HUES64 (cell line): ENCODE measurements at regions not wholly inside any gene's neighbourhood (a gene's known extent, or its start where the extent isn't known, plus 50 kb on each side); places are given as distances from the start of the nearest gene placed in this dataset.
"Not testable (repeated sequence)": the region's sequence is repeated elsewhere in the genome, so short reads cannot be mapped to it uniquely, and the experiment has no call there.

Experiments used
- H3K27ac ChIP-seq: 2 replicates; pipeline ENCODE4 v1.7.0; 2013; ENCODE audit warnings: low read depth, low read length, inconsistent platforms
- H3K27me3 ChIP-seq: 2 replicates; pipeline ENCODE4 v1.6.1; 2013; ENCODE audit warnings: mild to moderate bottlenecking, low read length; ENCODE audit not compliant: insufficient read depth
- H3K36me3 ChIP-seq: 2 replicates; pipeline ENCODE4 v1.6.1; 2013; ENCODE audit warnings: mild to moderate bottlenecking, low read length; ENCODE audit not compliant: insufficient read depth
- H3K4me1 ChIP-seq: 2 replicates; pipeline ENCODE4 v1.6.1; 2013; ENCODE audit warnings: mild to moderate bottlenecking, low read length, moderate library complexity; ENCODE audit not compliant: insufficient read depth
- H3K4me3 ChIP-seq: 2 replicates; pipeline ENCODE4 v1.5.1; 2013; ENCODE audit warnings: mild to moderate bottlenecking, low read length, moderate library complexity
- H3K9ac ChIP-seq: 2 replicates; pipeline ENCODE4 v1.6.1; 2013; ENCODE audit warnings: mild to moderate bottlenecking, low read depth, low read length
- H3K9me3 ChIP-seq: 2 replicates; pipeline ENCODE4 v1.6.1; 2013; ENCODE audit warnings: low read depth, low read length; ENCODE audit not compliant: insufficient read depth
- WGBS: fragments of 150-250, 120-280 bp; methylation state at CpG from one replicate; pipeline ENCODE4 v1.1.7; 2013; ENCODE audit warnings: missing lambda C conversion rate; 5-methylcytosine and 5-hydroxymethylcytosine counted together

DNA sequence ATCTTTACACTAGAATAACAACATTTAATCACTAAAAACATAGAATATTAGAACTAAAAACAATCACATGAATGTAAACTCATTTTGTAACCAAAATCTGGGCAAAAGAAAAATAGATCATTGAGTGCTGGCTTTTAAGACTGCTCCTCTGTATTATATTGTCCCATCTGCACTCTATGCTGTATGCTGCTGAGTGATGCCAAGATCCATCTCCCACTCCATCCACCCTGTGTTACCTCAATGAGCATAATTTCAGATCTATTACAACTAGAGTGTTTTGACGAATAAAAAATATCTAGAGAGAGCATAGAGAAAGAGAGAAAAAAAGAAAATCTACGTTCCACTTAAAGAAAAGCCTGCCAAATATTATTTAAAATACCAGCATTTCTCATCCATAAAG, 1060.4 kb downstream of the ZPLD1 start:
- no peak overlapping the region for H3K9ac ChIP-seq
- no peaks in the 10 kb centered on the region for H3K27me3 ChIP-seq
- no CpG with 5 or more reads among the region's 2 CpGs for WGBS
- H3K4me1 ChIP-seq, result no peaks in the 10 kb centered on the region
- H3K9me3 ChIP-seq, result no peaks in the 10 kb centered on the region
- no peak overlapping the region for H3K27ac ChIP-seq
- H3K4me3 ChIP-seq, result no peak overlapping the region
- no peaks in the 10 kb centered on the region for H3K36me3 ChIP-seq

DNA sequence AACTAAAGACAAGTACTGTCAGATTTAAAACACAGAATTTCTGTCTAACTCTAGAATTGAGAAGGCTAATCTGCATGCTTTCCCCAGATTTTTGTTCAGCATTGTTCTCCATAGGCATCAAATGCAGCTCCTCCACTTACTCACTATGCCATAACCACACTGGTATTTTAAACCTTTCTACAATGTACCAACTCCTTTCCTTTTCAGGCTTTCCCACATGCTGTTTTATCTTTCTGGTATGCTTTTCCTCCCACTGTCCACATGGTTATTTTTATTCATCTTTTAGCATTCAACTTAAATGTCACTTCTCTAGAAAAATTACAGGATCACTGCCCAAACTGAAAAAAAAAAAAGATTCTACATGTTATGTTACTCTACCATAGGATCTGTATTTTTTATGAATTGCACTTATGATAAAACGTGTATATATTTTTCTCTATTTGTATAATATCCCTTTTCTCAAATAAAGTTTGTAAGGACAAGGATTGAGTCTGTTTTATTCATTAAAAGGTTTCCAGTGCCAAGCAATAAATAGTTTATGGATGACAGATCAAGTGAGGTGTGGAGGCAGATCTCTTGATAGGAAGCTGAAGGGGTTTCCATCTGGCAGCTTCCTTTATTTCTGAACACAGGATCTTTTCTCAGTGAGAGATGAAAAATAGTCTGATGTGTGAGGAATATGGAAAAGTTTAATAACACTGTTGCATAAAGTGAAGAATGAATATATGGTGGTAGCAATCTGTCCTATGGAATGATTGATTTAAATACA, 1064.5 kb downstream of the ZPLD1 start:
- Histone ChIP-seq H3K9ac (no peak overlapping the region), H3K9me3 (no peaks in the 10 kb centered on the region), H3K4me3 (no peak overlapping the region), H3K36me3 (no peaks in the 10 kb centered on the region), H3K4me1 (no peaks in the 10 kb centered on the region), H3K27me3 (no peaks in the 10 kb centered on the region), H3K27ac (no peak overlapping the region)
- WGBS, result no CpG with 5 or more reads among the region's 1 CpG

DNA sequence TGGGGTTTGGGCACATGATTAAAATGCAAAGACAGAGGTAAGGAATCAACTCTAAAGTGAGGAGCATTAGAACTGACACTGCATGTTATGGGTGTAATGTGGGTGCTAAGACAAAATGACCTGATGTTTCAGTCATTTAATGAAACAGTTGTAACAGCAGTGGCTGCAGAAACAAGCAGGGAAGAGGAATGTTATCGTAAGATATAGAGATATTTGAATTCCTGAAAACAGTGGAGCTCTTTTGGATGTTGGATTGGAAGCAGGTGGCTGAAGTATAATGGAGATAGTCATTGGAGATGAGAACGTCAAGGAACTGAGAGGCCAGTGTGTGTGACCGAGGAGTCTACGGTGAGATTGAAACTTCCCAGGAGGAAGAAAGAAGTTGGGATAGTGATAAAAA, 1065.2 kb downstream of the ZPLD1 start:
- H3K27ac ChIP-seq, result no peak overlapping the region
- no peaks in the 10 kb centered on the region for H3K4me1 ChIP-seq
- H3K9ac ChIP-seq, result no peak overlapping the region
- no peak overlapping the region for H3K4me3 ChIP-seq
- WGBS, result 93% methylated on average over 4 of the region's 4 CpGs
- H3K27me3 ChIP-seq, result no peaks in the 10 kb centered on the region
- no peaks in the 10 kb centered on the region for H3K9me3 ChIP-seq
- H3K36me3 ChIP-seq, result no peaks in the 10 kb centered on the region

DNA sequence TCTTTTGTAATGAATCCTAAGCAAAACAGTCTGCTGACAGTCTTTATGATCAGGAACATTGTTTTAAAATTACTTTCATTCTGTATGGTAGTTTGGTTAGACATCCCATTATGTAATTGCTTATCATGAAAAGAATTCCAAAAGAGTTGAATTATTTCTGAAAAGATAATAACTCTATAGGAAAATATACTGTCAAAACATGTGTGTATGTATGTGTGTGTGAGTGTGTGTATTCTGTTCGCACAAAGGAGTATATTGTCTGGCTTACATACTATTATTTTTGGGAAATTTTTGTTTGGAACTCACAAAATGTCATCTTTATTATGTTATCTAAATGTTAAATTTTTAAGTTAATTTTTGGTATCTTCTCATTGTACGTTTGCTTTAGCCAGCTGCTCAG, 1075.9 kb downstream of the ZPLD1 start:
- WGBS, result 100% methylated on average over 1 of the region's 2 CpGs
- Histone ChIP-seq H3K27ac (no peak overlapping the region), H3K9ac (no peak overlapping the region), H3K27me3 (no peaks in the 10 kb centered on the region), H3K4me3 (no peak overlapping the region), H3K4me1 (peaks cover 9% of the 10 kb centered on the region; the same call in 1 of the 2 replicates), H3K36me3 (no peaks in the 10 kb centered on the region), H3K9me3 (0 out of 2 replicates have a peak, but pooled peaks cover 3% of the 10 kb centered on the region)

DNA sequence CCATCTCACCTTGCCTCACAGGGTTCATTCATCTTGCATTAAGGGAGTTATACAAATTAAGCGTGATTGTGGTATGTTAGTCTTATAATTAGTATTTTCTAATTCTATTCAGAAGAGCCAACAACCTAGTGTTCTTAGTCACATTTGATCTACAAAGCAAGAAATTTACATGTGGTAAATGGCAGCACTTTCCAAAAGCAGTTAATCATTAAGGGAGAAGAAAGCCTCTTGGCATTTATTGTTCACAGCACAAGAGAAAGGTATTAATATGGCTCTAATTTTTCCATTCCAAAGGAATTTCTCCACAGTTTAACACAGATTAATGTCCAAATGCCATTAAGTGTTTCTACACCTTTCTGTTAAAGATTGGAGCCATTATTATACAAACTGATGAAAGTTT, 1077.1 kb downstream of the ZPLD1 start:
- Histone ChIP-seq H3K4me3 (no peak overlapping the region), H3K27ac (no peak overlapping the region), H3K9ac (no peak overlapping the region), H3K9me3 (no peaks in the 10 kb centered on the region), H3K36me3 (no peaks in the 10 kb centered on the region), H3K27me3 (no peaks in the 10 kb centered on the region), H3K4me1 (peaks cover 9% of the 10 kb centered on the region; the same call in 1 of the 2 replicates)
- WGBS, result no CpG with 5 or more reads among the region's 1 CpG

DNA sequence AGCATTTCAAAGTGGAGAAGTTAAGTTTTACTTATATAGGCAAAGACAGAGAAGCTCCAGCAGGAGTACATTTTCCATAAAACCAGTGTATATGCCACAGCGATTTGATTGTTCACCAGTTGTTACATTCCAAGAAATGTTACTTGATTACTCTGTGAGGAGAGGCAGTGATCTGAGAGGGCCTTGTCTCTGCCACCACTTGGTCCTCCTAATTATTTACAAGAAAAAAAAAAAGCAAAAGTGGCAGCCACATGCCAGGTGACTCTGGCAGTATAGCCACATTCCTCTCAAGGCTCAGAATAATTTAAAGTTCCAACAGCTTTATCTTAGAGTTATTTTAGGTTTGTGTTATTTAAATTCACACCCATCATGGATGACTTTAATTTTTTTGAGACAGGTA, 1077.8 kb downstream of the ZPLD1 start:
- Histone ChIP-seq H3K4me1 (peaks cover 9% of the 10 kb centered on the region; the same call in 1 of the 2 replicates), H3K36me3 (no peaks in the 10 kb centered on the region), H3K9me3 (no peaks in the 10 kb centered on the region), H3K9ac (no peak overlapping the region), H3K27ac (no peak overlapping the region), H3K27me3 (no peaks in the 10 kb centered on the region), H3K4me3 (no peak overlapping the region)
- WGBS, result 89% methylated on average over 1 of the region's 1 CpG

DNA sequence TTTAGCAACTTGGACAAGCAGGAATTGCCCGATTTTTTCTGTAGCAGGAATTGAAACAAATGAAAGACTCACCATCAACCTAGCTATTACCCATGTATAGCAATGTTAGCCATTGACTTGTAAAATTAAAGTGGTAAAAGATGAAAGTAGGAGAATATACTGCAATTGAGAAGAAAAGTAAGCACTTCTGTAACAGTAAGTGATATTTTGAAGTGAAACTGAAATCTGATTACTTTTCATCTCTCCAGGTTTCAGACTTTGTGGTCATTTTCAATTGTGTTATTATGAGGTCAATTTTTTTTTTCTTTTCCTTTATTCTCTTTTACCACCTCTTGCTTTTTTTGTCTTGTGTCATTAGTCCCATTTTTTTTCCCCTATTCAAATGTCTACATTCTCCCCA, 1078.2 kb downstream of the ZPLD1 start:
- Histone ChIP-seq H3K27ac (no peak overlapping the region), H3K9ac (no peak overlapping the region), H3K4me1 (peaks cover 9% of the 10 kb centered on the region; the same call in 1 of the 2 replicates), H3K4me3 (no peak overlapping the region), H3K9me3 (no peaks in the 10 kb centered on the region), H3K36me3 (no peaks in the 10 kb centered on the region), H3K27me3 (no peaks in the 10 kb centered on the region)
- 75% methylated on average over 1 of the region's 1 CpG for WGBS

DNA sequence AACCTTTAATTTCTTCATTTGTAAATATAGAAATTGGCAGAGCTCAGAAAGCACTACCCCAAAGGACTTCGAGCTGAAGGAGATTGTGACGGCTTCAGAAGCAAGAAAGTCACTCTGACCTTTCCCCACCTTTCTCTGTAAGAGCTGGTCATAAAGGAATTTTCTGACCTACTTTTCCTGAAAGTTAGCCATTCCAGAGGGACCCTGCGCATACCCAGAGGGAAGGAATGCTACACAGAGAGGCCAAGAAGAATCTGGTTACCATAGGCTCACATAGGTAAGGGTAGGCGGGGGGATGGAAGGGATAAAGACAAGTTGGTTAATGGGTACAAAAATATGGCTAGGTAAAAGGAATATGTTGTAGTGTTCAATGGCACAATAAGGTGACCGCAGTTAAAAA, 1080.3 kb downstream of the ZPLD1 start:
- H3K27ac ChIP-seq, result no peak overlapping the region
- no peaks in the 10 kb centered on the region for H3K36me3 ChIP-seq
- 96% methylated on average over 5 of the region's 5 CpGs for WGBS
- no peaks in the 10 kb centered on the region for H3K9me3 ChIP-seq
- no peak overlapping the region for H3K4me3 ChIP-seq
- H3K4me1 ChIP-seq, result peaks cover 9% of the 10 kb centered on the region; the same call in 1 of the 2 replicates
- H3K27me3 ChIP-seq, result no peaks in the 10 kb centered on the region
- H3K9ac ChIP-seq, result no peak overlapping the region

DNA sequence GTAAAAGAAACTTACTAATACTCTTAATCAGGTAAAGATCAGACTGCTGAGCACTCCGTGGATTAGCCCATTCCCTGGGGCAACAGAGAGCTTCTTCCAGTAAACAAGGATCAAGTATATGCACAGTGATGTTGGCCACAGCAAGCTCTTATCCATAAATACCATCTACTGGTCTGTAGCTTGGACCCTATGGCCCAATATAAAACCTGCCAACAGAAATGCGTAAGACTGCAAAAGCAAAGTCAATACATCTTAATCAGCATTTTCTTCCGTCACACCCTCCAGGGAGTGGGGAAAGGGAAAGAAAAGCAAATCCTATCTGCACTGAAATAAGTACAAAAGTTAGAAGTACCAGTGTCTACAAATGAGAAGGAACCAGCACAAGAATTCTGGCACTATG, 1082.1 kb downstream of the ZPLD1 start:
- H3K4me1 ChIP-seq, result peaks cover 7% of the 10 kb centered on the region; the same call in 1 of the 2 replicates
- H3K4me3 ChIP-seq, result no peak overlapping the region
- peaks cover 2% of the 10 kb centered on the region; the same call in 1 of the 2 replicates for H3K9me3 ChIP-seq
- H3K36me3 ChIP-seq, result no peaks in the 10 kb centered on the region
- no peaks in the 10 kb centered on the region for H3K27me3 ChIP-seq
- no peak overlapping the region for H3K27ac ChIP-seq
- no peak overlapping the region for H3K9ac ChIP-seq
- WGBS, result 97% methylated on average over 3 of the region's 3 CpGs

DNA sequence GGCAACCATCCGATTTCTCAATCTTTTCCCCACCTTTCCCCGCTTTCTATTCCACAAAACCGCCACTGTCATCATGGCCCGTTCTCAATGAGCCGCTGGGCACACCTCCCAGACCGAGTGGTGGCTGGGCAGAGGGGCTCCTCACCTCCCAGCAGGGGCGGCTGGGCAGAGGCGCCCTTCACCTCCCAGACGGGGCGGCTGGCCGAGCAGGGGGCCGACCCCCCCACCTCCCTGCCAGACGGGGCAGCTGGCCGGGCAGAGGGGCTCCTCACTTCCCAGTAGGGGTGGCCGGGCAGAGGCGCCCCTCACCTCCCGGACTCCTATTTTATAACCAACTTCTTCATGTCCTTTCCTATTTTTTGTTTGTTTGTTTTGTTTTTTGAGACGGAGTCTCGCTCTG, 1096.5 kb downstream of the ZPLD1 start:
- H3K4me1 ChIP-seq, H3K4me3 ChIP-seq, H3K9ac ChIP-seq, H3K27me3 ChIP-seq, H3K27ac ChIP-seq, H3K9me3 ChIP-seq, H3K36me3 ChIP-seq: not testable (repeated sequence)
- WGBS, result 96% methylated on average over 17 of the region's 19 CpGs

DNA sequence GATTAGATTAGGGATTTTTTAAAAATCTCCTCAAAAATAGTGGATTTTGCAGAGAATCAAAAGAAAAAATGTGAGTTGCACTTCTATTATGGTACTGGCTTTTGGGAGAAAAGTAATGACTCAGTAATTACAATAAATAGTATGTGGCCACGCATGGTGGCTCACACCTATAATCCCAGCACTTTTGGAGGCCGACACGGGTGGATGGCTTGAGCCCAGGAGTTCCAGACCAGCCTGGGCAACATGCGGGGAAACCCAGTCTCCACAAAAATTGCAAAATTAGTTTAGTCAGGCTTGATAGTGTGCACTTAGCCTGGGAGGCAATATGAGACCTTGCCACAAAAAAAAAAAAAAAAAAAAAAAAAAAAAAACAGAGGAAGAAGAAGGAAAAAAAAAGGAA, 1098.2 kb downstream of the ZPLD1 start:
- Histone ChIP-seq H3K27ac (no peak overlapping the region), H3K9me3 (no peaks in the 10 kb centered on the region)
- WGBS, result 96% methylated on average over 4 of the region's 4 CpGs

DNA sequence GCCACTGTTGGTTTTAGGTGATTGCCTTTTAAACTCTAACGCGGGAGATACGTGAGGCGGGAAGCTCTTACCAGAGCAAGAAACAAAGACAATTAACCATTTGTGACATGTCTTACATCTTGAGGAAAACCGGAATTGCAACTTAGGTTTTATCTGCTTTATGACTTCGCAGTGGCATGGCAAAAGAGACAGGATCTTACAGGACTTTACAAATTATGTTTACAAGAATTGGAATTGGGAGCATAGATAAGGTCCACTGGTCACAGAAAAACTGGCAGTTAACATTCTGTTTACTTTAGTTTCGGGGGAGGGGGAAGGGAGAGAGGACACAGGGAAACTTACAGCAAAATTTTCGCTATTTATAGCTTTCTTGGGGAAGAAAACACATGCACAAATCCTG, 1119.6 kb downstream of the ZPLD1 start:
- Histone ChIP-seq H3K9me3 (no peaks in the 10 kb centered on the region), H3K27me3 (no peaks in the 10 kb centered on the region), H3K4me3 (no peak overlapping the region), H3K36me3 (no peaks in the 10 kb centered on the region), H3K27ac (no peak overlapping the region), H3K4me1 (peaks cover 11% of the 10 kb centered on the region), H3K9ac (no peak overlapping the region)
- WGBS, result 87% methylated on average over 8 of the region's 8 CpGs

More for the DNA sequence above, 1098.2 kb downstream of the ZPLD1 start:
- Histone ChIP-seq H3K9ac (no peak overlapping the region), H3K4me3 (no peak overlapping the region), H3K27me3 (no peaks in the 10 kb centered on the region), H3K36me3 (no peaks in the 10 kb centered on the region), H3K4me1 (no peaks in the 10 kb centered on the region)
